Glomerular endothelial cell (primary cell): ENCODE measurements at regions not wholly inside any gene's neighbourhood (a gene's known extent, or its start where the extent isn't known, plus 50 kb on each side); places are given as distances from the start of the nearest gene placed in this dataset.
"Not testable (repeated sequence)": the region's sequence is repeated elsewhere in the genome, so short reads cannot be mapped to it uniquely, and the experiment has no call there.

ENCODE experiments used
- DNase-seq: peaks from one replicate; pipeline ENCODE4 v3.0.0-alpha.2; 2011; ENCODE audit warnings: low read depth, low spot score; ENCODE audit errors: extremely low read depth

DNA sequence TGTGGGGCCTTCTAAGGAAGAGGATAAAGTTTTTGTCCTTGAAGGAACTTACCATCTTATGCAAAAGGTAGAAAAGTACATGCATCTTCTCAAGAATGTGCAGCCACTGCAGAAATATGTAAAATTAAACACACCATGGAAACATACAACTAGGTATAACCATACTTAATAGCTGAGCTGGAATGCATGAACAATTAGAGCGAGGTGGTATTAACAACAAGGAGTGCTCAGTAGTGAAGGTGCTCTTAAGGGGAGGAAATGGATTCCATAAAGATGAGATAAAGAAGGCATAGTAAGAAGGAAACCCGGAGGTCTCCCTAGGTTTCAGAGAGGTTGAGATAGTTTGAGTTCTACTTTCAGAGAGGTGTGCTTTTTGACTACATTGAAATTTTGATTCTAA is 415.9 kb downstream of the NDFIP2 start:
- DNase-seq: no peak

GRCh38 chr13:79895416-79895815 is 414.5 kb downstream of the NDFIP2 start:
- DNase-seq: no peak

- DNase-seq: not testable (repeated sequence)
Measured at GRCh38 chr13:79887278-79887677, 406.3 kb downstream of the NDFIP2 start.

DNA sequence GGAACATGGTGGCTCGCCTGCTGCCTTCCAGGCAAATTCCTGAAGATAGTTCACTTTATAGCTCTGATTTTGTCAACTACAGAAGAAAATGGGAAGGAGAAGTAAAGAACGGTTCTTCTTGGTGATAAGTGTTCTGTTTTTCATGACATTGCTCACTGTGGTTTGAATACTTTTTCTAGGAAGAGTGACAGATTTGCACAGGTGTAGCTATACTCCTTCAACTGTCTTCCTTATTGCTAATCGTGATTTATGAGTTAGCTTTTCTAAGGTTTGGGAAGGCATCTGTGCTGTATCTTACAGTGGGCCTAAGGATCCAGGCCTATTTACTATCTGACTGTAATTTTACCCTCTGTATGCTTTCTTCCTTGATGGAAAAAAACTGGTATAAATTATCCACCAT is 405.6 kb downstream of the NDFIP2 start:
- no peak for DNase-seq

DNA sequence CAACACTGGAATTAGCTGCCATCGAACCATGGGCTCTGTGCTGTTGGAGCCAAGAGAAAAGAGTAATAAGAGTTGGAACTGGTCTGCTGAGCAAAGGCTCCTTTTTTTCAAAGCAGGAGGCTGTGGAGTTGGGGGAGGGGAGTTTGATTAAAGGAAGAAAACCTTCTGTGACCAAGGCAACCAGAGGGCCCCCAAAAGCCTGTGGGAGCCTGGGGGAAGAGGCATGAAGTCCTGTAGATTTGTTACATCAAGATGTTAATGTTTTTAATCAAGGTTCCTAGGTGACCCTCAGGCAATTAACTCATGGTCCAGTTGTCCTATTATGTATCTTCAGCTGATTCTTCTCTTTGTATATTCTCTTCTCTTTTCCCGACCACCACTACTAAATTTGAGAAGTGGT is 403.9 kb downstream of the NDFIP2 start:
- DNase-seq: no peak

GRCh38 chr13:79883216-79883615 is 402.3 kb downstream of the NDFIP2 start:
- no peak for DNase-seq

DNA sequence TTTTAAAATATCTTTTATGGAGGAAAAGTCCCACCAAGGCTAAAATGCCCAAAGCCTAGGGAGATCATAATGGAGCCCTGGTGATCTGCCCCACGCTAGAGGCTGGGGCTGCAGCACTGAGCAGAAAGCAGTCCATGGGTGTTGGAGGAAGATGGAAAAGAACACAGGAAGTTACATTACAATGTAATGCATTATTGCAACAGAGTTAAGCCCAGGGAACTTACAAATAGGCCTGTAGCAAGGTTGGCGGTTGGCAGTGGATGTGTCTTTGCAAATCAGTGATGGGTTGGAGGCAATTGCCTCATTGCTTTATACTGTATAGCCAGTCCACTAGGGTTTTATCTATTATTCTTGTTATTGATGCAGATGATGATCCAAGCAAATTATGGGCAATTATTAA is 399.9 kb downstream of the NDFIP2 start:
- no peak for DNase-seq

DNA sequence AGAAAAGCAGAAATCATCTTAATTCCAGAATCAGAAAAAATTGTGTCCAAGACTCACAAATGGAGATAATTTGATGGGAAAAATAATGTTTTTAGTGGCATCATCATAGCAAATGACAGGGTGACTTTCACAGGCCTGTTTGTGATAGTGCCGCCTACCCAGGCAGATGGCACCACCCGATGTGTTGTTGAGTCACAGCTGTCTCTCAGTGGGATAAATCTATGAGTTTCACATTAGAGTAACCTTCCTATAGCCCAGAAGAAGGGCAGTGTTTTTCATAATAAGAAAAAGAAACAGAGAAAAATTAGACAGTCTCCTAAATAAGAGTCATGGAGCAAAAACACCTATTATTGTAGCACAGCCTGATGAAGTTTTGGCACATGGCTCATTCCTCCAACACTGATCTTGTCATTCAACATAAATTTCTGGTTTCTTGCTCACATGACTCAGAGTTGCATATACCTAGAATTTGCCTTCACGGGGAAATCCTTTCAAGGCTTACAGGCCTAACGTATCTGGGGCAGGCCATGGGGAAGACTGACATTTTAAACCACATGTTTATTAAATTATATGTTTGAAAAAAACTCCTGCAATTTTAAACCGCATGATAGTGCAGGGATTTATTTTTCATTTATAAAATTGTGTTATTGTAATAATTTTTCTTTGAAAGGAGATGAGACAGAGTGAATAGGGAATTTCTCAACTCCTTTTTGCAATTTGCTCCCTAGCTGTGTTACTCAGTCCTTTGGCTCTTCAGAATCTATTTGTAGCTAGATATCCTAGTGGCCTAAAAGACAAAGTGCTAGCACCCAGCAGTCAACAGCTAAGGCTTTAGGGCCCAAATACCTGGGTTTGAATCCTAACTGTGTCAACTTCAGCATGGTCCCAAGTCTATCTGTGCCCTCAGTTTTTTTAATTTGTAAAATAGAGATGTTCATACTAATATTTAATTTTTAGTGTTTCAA is 393.7 kb downstream of the NDFIP2 start:
- no peak for DNase-seq

DNA sequence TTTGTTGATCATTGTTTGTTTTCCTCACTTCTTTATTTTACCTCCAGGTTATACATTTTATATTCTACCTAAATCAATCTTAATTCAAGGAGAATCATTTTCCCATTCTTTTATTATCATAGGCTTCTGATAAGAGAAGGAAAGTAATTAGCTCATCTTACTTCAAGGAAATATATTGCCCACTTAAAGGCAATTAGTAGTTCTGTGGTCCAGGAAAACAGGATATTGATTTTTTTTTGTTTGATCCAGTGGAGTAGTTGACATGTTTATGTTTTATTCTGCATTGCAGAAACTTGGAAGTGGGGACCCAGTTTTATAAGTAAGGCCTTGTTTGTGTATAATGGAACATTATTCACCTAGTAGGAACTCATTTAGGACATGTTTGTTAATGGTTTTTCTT is 390.6 kb downstream of the NDFIP2 start:
- DNase-seq: no peak

- DNase-seq: no peak
Measured at GRCh38 chr13:79870766-79871165, 389.8 kb downstream of the NDFIP2 start.

- peak; percentile 10 for DNase-seq
Measured at GRCh38 chr13:79870123-79870522, 389.2 kb downstream of the NDFIP2 start.

DNA sequence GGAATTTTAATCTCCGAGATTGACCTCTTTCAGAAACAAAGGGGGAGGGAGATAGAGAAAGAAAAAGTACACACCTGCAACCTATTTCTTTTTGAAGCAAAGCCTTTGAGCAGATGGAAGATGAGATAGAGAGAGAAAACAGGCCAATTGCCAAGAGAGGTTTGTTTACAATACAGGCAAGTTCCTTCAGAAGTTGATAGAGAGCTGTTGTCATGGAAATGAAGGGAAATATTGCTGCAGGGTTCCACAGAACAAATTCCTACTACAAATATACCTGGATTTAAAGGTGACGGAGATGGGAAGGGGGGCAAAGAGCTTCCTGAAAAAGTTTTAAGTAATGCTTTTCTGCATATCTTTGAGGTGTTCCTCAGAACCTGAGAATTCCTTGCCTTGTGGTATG is 388.4 kb downstream of the NDFIP2 start:
- DNase-seq: peak; percentile 48

DNA sequence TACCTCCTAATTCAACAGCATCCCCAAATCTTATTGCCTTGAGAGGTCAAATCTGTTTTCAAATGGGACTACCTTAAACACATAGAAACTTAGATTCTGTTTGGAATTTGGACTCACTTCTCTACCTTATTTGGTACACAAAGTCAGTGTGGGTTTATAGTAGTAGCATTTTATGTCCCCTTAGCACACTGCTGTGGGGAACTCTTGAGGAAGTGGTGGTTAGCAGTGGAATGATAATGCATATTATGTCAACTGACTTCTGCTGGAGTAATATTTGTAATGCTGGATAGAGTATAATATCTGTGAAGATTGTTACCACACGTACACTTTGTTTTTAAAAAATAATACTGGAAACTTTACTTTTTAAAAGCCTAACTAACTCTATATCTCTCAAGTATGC is 386.3 kb downstream of the NDFIP2 start:
- DNase-seq: no peak

DNA sequence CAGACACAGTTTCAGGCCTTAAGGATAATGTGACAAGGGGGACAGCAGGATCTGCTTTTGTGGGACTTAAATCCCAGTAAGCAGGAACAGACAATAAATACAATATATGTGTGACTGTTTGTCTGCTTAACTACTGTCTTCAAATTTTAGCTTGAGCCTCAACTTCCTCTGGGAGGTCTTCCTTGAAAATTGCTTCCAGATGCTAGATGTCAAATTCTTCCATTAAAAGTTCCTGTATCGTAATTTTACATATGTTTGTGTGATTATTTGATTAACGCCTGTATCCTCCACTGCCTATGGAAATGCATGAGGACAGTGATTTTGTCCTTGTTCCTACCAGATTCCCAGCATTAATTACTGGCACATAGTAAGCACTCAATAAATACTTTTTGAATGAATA is 385.5 kb downstream of the NDFIP2 start:
- no peak for DNase-seq

- DNase-seq: no peak
Measured at GRCh38 chr13:79862515-79862914, 381.6 kb downstream of the NDFIP2 start.

DNA sequence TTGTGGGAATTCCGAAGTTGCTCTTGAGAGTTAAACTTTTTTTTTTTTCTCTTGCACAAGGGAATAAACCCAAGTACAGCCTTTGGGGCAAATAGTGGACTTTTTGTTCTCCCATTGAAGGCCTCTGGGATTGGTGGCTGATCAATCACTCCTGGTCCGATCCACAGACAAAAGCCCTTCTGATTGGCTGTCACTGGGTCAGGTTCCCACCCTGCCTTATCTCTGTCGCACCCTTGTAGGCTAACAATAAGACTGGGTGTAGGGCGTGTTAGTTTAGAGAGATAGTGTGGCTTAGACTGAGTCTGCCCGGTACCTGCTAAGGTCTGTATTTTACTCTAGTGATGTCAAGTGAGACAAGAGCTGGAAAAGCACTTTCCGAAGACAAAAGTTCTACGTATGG is 380.8 kb downstream of the NDFIP2 start:
- no peak for DNase-seq

DNA sequence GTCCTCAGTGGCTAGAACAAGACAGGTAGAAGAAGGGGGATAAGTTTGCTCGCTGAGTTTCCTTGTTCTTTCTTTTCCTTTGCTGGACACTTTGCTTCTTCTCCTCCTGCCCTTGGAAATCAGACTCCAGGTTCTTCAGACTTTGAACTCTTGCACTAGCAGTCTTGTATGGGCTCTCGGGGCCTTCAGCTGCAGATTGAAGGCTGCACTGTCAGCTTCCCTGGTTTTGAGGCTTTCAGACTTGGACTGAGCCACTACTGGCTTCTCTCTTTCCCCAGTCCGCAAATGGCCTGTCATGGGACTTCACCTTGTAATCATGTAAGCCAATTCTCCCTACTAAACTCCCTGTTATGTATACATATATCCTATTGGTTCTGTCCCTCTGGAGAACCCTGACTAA is 379.8 kb downstream of the NDFIP2 start:
- no peak for DNase-seq

- no peak for DNase-seq
Measured at GRCh38 chr13:79859756-79860155, 378.8 kb downstream of the NDFIP2 start.

GRCh38 chr13:79853251-79853650 is 372.3 kb downstream of the NDFIP2 start:
- DNase-seq: no peak

DNA sequence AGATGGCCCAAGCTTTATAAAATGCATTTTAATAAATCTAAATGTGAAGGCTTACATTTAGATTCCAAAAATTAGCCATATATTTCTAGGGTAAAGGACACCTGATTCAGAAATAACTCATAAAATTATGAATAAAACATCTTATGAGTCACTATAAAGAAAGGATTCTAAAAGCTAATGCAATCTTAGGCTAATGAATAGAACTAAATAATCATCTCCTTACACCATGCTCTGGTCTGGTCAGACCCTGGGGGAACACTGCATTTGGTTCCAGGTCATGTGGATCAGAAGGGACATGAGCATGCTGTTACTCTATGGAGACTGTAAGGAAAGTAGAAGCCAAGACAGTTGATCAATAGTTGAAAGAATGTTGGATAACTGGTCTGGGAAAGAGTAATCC is 370.4 kb downstream of the NDFIP2 start:
- DNase-seq: no peak

DNA sequence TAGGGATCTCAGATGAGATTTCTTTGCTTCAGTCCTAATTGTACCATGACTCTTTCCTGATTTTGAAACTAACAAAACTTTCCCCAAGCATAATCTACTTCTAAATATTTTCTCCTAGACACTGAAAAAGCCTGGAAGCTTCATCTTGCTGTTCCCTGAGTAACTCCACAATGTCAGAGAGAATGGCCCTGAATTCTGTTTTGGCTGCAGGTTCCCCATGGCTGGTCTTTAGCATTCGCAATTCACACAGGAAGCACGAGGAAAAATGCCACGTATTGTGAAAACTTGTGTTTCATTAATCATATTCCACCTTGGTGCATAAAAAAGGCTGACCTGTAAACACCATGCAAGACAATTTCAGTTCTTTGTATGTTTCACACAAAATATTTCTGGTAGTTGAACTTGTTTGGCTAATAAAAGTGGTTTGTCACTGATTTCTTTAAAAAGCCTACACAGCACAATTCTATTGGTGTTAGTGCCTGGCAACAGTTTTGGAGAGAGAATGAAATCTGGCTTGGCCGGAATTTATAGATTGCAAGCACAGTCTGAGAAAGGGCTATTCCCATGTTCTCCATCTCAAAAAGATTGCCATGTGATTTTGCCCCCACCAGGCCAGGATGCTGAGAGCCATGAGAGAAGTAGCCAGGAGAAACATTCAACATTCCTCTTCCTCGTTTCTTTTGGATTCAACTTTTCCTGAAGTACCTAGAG is 367.1 kb downstream of the NDFIP2 start:
- DNase-seq: no peak

DNA sequence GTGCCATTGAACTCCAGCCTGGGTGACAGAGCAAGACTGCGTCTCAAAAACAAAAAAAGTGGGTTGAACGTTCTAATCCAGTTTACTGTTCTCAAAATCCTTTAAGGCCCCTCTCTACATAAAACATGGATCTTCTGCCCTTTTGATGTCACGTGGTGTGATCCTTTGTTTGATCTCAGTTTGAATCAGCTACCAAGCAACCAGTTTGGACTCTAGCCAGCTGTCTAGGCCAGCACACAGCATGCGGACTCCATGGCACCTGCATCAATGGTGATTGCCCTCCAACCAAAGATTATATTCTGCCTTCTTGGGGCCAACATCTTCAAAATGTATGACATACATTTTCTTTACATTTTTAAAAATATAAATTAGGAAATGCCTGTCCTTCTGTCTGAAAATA is 365.4 kb downstream of the NDFIP2 start:
- DNase-seq: no peak
